ENCODE measurements at regions not wholly inside any gene's neighbourhood (a gene's known extent, or its start where the extent isn't known, plus 50 kb on each side); places are given as distances from the start of the nearest gene placed in this dataset.

- DNase-seq (ENCODE audit: low read depth): no peak
Observed at GRCh38 chr12:13289653-13290289, 93.2 kb downstream of the EMP1 start.

- peak; percentile 17 for DNase-seq (ENCODE audit: low read depth)
Observed at GRCh38 chr12:13288937-13289652, 92.6 kb downstream of the EMP1 start.

- DNase-seq (ENCODE audit: low read depth): no peak
Observed at GRCh38 chr12:13288501-13288900, 92.0 kb downstream of the EMP1 start.

GRCh38 chr12:13283867-13284266, 87.3 kb downstream of the EMP1 start:
- DNase-seq (ENCODE audit: low read depth): no peak

GRCh38 chr12:13282861-13283260, 86.3 kb downstream of the EMP1 start:
- no peak for DNase-seq (ENCODE audit: low read depth)

- DNase-seq (ENCODE audit: low read depth): peak; percentile 81
Observed at GRCh38 chr12:13278249-13278787, 81.8 kb downstream of the EMP1 start.

GRCh38 chr12:13277293-13277692, 80.8 kb downstream of the EMP1 start:
- peak; percentile 51 for DNase-seq (ENCODE audit: low read depth)

GRCh38 chr12:13275241-13276085, 78.9 kb downstream of the EMP1 start:
- DNase-seq (ENCODE audit: low read depth): no peak

- no peak for DNase-seq (ENCODE audit: low read depth)
Observed at GRCh38 chr12:13273850-13274249, 77.3 kb downstream of the EMP1 start.

GRCh38 chr12:13273097-13273496, 76.6 kb downstream of the EMP1 start:
- no peak for DNase-seq (ENCODE audit: low read depth)

- no peak for DNase-seq (ENCODE audit: low read depth)
Observed at GRCh38 chr12:13270817-13271216, 74.3 kb downstream of the EMP1 start.
